ENCODE measurements at regions not wholly inside any gene's neighbourhood (a gene's known extent, or its start where the extent isn't known, plus 50 kb on each side); places are given as distances from the start of the nearest gene placed in this dataset.
"Not testable (repeated sequence)": the region's sequence is repeated elsewhere in the genome, so short reads cannot be mapped to it uniquely, and the experiment has no call there.

DNA sequence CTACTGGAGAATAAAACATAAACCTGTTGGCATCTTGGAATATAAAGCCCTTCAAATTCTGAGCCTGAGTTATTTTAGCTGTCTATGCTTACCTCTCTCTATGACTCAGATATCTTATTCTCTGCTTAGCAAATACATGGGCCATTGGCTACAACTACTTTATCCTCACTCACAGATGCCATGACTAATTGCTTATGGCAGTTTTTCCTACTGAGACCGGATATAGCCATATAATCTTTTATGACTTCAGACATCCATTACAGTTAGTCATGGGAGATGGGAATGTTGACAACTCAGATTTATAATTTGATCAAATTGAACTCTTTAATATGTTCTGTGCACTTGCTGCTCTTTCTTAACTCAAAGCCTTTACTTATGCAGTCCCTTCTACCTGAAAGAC, 502.4 kb upstream of the ATP2B1 start:
- Histone ChIP-seq H3K27me3 (no peaks in the 10 kb centered on the region), H3K4me1 (no peaks in the 10 kb centered on the region), H3K4me3 (no peak overlapping the region), H3K9me3 (peaks cover 0 to 15% (median 13%) of the 10 kb centered on the region in 4 donors), H3K27ac (no peak overlapping the region), H3K36me3 (no peaks in the 10 kb centered on the region)
- TF ChIP-seq POLR2A (IDR thresholded peaks at IDR 0.05): no peak
- TF ChIP-seq, protein P1, sequence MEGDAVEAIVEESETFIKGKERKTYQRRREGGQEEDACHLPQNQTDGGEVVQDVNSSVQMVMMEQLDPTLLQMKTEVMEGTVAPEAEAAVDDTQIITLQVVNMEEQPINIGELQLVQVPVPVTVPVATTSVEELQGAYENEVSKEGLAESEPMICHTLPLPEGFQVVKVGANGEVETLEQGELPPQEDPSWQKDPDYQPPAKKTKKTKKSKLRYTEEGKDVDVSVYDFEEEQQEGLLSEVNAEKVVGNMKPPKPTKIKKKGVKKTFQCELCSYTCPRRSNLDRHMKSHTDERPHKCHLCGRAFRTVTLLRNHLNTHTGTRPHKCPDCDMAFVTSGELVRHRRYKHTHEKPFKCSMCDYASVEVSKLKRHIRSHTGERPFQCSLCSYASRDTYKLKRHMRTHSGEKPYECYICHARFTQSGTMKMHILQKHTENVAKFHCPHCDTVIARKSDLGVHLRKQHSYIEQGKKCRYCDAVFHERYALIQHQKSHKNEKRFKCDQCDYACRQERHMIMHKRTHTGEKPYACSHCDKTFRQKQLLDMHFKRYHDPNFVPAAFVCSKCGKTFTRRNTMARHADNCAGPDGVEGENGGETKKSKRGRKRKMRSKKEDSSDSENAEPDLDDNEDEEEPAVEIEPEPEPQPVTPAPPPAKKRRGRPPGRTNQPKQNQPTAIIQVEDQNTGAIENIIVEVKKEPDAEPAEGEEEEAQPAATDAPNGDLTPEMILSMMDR (IDR thresholded peaks at IDR 0.05): no peak
- TF ChIP-seq EP300 (IDR thresholded peaks at IDR 0.05): no peak
- no peak for TF ChIP-seq POLR2AphosphoS5 (IDR thresholded peaks at IDR 0.05)
- intact Hi-C loops (cut with DNase I; ENCODE audit: low total_unique reads): no loop called here
- no peak for DNase-seq
- 67 to 91% (median 83%) methylated on average over 1 of the region's 1 CpG for WGBS, 5 donors

DNA sequence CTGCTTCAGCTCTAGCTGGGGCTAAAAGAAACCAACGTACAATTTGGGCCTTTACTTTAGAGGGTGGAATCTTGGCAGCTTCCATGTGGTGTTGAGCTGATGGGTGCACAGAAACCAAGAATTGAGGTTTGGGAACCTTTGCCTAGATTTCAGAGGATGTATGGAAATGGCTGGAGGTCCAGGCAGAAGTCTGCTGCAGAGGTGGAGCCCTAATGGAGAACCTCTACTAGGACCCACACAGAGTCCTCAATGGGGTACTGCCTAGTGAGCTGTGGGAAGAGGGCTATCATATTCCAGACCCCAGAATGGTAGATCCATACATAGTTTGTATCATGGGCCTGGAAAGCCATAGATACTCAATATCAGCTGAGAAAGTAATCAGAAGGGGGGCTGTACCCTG, 500.4 kb upstream of the ATP2B1 start:
- Histone ChIP-seq H3K4me3 (no peak overlapping the region), H3K27ac (no peak overlapping the region), H3K27me3 (no peaks in the 10 kb centered on the region), H3K4me1 (no peaks in the 10 kb centered on the region), H3K9me3 (peaks cover 0 to 15% (median 13%) of the 10 kb centered on the region in 4 donors), H3K36me3 (no peaks in the 10 kb centered on the region)
- intact Hi-C loops (cut with DNase I; ENCODE audit: low total_unique reads): no loop called here
- WGBS, 5 donors: 66 to 79% (median 75%) methylated on average over 1 of the region's 1 CpG
- no peak for TF ChIP-seq POLR2A (IDR thresholded peaks at IDR 0.05)
- no peak for TF ChIP-seq POLR2AphosphoS5 (IDR thresholded peaks at IDR 0.05)
- TF ChIP-seq, protein P1 (IDR thresholded peaks at IDR 0.05): no peak
- TF ChIP-seq EP300 (IDR thresholded peaks at IDR 0.05): no peak
- no peak for DNase-seq

DNA sequence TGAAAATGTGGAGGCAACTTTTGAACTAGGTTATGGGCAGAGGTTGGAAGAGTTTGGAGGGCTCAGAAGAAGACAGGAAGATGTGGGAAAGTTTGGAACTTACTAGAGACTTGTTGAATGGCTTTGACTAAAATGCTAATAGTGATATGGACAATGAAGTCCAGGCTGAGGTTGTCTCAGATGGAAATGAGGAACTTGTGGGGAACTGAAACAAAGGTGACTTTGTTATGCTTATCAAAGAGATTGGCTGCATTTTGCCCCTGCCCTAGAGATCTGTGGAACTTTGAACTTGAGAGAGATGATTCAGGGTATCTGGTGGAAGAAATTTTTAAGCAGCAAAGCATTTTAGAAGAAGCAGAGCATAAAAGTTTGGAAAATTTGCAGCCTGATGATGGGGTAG, 499.7 kb upstream of the ATP2B1 start:
- H3K27ac ChIP-seq; H3K36me3 ChIP-seq; H3K4me3 ChIP-seq; DNase-seq; H3K4me1 ChIP-seq; intact Hi-C loops (cut with DNase I; ENCODE audit: low total_unique reads); H3K27me3 ChIP-seq: not testable (repeated sequence)
- peaks cover 0 to 15% (median 13%) of the 10 kb centered on the region in 4 donors for H3K9me3 ChIP-seq

DNA sequence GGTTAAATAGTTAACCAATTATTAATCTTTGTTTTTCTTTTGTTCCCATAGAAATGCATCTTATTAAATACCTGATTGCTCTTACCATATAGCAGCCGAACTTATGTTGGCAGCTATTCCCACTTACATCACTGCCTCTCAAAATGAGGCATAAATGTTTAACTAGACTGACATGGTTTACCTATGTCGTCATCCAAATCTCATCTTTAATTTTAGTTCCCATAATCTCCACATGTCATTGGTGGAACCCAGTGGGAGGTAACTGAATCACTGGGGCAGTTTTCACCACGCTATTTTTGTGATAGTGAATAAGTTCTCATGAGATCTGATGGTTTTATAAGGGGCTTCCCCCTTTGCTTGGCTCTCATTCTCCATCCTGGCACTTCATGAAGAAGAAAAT, 499.2 kb upstream of the ATP2B1 start:
- Histone ChIP-seq H3K36me3 (no peaks in the 10 kb centered on the region), H3K27me3 (no peaks in the 10 kb centered on the region), H3K4me3 (no peak overlapping the region), H3K4me1 (no peaks in the 10 kb centered on the region), H3K27ac (no peak overlapping the region), H3K9me3 (peaks cover 0 to 15% (median 13%) of the 10 kb centered on the region in 4 donors)
- TF ChIP-seq, protein P1 (IDR thresholded peaks at IDR 0.05): no peak
- no peak for TF ChIP-seq POLR2AphosphoS5 (IDR thresholded peaks at IDR 0.05)
- no peak for TF ChIP-seq EP300 (IDR thresholded peaks at IDR 0.05)
- no peak for TF ChIP-seq POLR2A (IDR thresholded peaks at IDR 0.05)
- intact Hi-C loops (cut with DNase I; ENCODE audit: low total_unique reads): no loop called here
- DNase-seq: no peak
- WGBS, 5 donors: 42 to 73% (median 64%) methylated on average over 3 of the region's 3 CpGs

DNA sequence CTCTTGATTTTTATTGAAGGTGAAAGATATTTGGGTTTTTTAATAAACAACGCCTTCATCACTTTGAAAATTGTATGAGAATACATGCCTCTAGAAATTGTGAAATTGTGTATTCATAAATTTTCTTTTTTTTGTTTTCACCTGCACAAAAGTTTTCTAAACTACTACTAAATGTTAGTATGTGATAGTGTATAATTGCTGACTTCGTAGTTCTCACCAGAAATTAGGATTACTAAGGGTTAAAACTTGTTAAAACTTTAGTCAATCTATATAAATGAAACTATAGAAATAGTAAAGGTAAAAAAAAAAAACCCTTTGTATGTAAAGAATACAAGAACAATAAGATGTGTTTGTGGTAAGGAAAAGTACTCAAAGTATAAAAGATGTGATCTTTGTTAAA, 496.5 kb upstream of the ATP2B1 start:
- WGBS, 5 donors: 73 to 96% (median 79%) methylated on average over 2 of the region's 2 CpGs
- peaks cover 0 to 15% (median 13%) of the 10 kb centered on the region in 4 donors for H3K9me3 ChIP-seq

More for the DNA sequence above, 496.5 kb upstream of the ATP2B1 start:
- Histone ChIP-seq H3K27me3 (no peaks in the 10 kb centered on the region), H3K36me3 (no peaks in the 10 kb centered on the region), H3K27ac (no peak overlapping the region), H3K4me1 (no peaks in the 10 kb centered on the region), H3K4me3 (no peak overlapping the region)
- intact Hi-C loops (cut with DNase I; ENCODE audit: low total_unique reads): no loop called here
- no peak for TF ChIP-seq POLR2A (IDR thresholded peaks at IDR 0.05)
- DNase-seq: no peak

Data from stomach (tissue), 8 donors.